ENCODE measurements at regions not wholly inside any gene's neighbourhood (a gene's known extent, or its start where the extent isn't known, plus 50 kb on each side); places are given as distances from the start of the nearest gene placed in this dataset.
"Not testable (repeated sequence)": the region's sequence is repeated elsewhere in the genome, so short reads cannot be mapped to it uniquely, and the experiment has no call there.

GRCh38 chr6:51005779-51006178 lies 187.1 kb downstream of the TFAP2B start:
- H3K36me3 ChIP-seq (ENCODE audit: control insufficient read depth, insufficient read depth, low read length), result no peaks in the 10 kb centered on the region
- CTCF ChIA-PET, result no interaction called here
- DNase-seq (ENCODE audit: low read depth), result no peak
- no peaks in the 10 kb centered on the region for H3K27me3 ChIP-seq (ENCODE audit: control insufficient read depth, insufficient read depth, low read length)
- POLR2A ChIA-PET, result no interaction called here
- no peak for TF ChIP-seq CTCF (IDR thresholded peaks at IDR 0.05; ENCODE audit: insufficient read depth, low read depth, low read length)
- no peak overlapping the region for H3K4me3 ChIP-seq (ENCODE audit: low read depth, low read length)

- Histone ChIP-seq H3K36me3 (ENCODE audit: control insufficient read depth, insufficient read depth, low read length) (no peaks in the 10 kb centered on the region), H3K27me3 (ENCODE audit: control insufficient read depth, insufficient read depth, low read length) (no peaks in the 10 kb centered on the region), H3K4me3 (ENCODE audit: low read depth, low read length) (no peak overlapping the region)
- no peak for TF ChIP-seq CTCF (IDR thresholded peaks at IDR 0.05; ENCODE audit: insufficient read depth, low read depth, low read length)
- ChIA-PET POLR2A (no interaction called here), CTCF (no interaction called here)
- no peak for DNase-seq (ENCODE audit: low read depth)
Observed at GRCh38 chr6:51007237-51007636, 188.6 kb downstream of the TFAP2B start.

GRCh38 chr6:51008693-51009092 lies 190.0 kb downstream of the TFAP2B start:
- DNase-seq (ENCODE audit: low read depth); H3K27me3 ChIP-seq (ENCODE audit: control insufficient read depth, insufficient read depth, low read length); H3K36me3 ChIP-seq (ENCODE audit: control insufficient read depth, insufficient read depth, low read length); H3K4me3 ChIP-seq (ENCODE audit: low read depth, low read length); POLR2A ChIA-PET; CTCF ChIA-PET: not testable (repeated sequence)

DNA sequence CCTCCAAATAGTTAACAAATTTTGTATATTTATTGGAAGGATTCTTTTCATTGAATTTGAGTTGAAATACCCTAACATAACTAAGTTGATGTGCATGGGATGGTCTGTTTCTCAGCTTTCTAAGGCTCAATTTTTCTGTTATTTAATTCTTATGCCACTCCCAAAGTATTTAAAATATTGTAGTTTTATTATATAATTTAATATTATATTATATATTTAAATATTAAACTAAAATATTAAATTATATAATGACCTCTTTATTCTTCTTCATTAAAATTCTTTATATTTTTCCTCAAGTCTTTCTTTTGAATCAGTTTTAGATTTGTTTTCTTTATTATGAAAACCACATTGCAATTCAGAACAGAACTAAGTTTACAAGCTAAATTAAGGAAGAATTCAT lies 194.7 kb downstream of the TFAP2B start:
- CTCF ChIA-PET, result interaction anchor here (1.4 kb wide), 1 partner anchor 15 kb away, joined by 3 read pairs; no protein-coding TSS in a partner anchor
- Histone ChIP-seq H3K36me3 (ENCODE audit: control insufficient read depth, insufficient read depth, low read length) (no peaks in the 10 kb centered on the region), H3K27me3 (ENCODE audit: control insufficient read depth, insufficient read depth, low read length) (no peaks in the 10 kb centered on the region), H3K4me3 (ENCODE audit: low read depth, low read length) (no peak overlapping the region)
- POLR2A ChIA-PET, result no interaction called here
- no peak for DNase-seq (ENCODE audit: low read depth)
- no peak for TF ChIP-seq CTCF (IDR thresholded peaks at IDR 0.05; ENCODE audit: insufficient read depth, low read depth, low read length)

- ChIA-PET CTCF (interaction anchor here (1.0 kb wide), 1 partner anchor 18 kb away, joined by 3 read pairs; no protein-coding TSS in a partner anchor), POLR2A (no interaction called here)
- Histone ChIP-seq H3K4me3 (ENCODE audit: low read depth, low read length) (no peak overlapping the region), H3K36me3 (ENCODE audit: control insufficient read depth, insufficient read depth, low read length) (no peaks in the 10 kb centered on the region), H3K27me3 (ENCODE audit: control insufficient read depth, insufficient read depth, low read length) (no peaks in the 10 kb centered on the region)
- TF ChIP-seq CTCF (IDR thresholded peaks at IDR 0.05; ENCODE audit: insufficient read depth, low read depth, low read length), result no peak
- DNase-seq (ENCODE audit: low read depth), result no peak
Observed at GRCh38 chr6:51015394-51015793, 196.7 kb downstream of the TFAP2B start.

- ChIA-PET CTCF (no interaction called here), POLR2A (no interaction called here)
Observed at GRCh38 chr6:51016489-51016888, 197.8 kb downstream of the TFAP2B start.

More at GRCh38 chr6:51016489-51016888, 197.8 kb downstream of the TFAP2B start:
- no peak overlapping the region for H3K4me3 ChIP-seq (ENCODE audit: low read depth, low read length)
- no peaks in the 10 kb centered on the region for H3K36me3 ChIP-seq (ENCODE audit: control insufficient read depth, insufficient read depth, low read length)
- no peak for DNase-seq (ENCODE audit: low read depth)
- no peak for TF ChIP-seq CTCF (IDR thresholded peaks at IDR 0.05; ENCODE audit: insufficient read depth, low read depth, low read length)
- H3K27me3 ChIP-seq (ENCODE audit: control insufficient read depth, insufficient read depth, low read length), result no peaks in the 10 kb centered on the region

Measured in BJ (cell line).